Ishikawa (cell line): ENCODE measurements at regions not wholly inside any gene's neighbourhood (a gene's known extent, or its start where the extent isn't known, plus 50 kb on each side); places are given as distances from the start of the nearest gene placed in this dataset.

Experiments used
- CEBPB ChIP-seq: IDR thresholded peaks from 2 replicates; pipeline ENCODE4 v1.6.1; 2012
- CREB1 ChIP-seq: IDR thresholded peaks from 2 replicates; pipeline ENCODE4 v1.6.1; 2012; ENCODE audit warnings: low read depth
- EP300 ChIP-seq: IDR thresholded peaks from 2 replicates; pipeline ENCODE4 v1.6.1; 2012; ENCODE audit warnings: borderline replicate concordance
- FOXM1 ChIP-seq: IDR thresholded peaks from 2 replicates; pipeline ENCODE4 v1.6.1; 2012; ENCODE audit warnings: low read depth, borderline replicate concordance
- MAX ChIP-seq: IDR thresholded peaks from 2 replicates; pipeline ENCODE4 v1.6.1; 2012
- NFIC ChIP-seq: IDR thresholded peaks from 2 replicates; pipeline ENCODE4 v1.6.1; 2012
- RAD21 ChIP-seq: IDR thresholded peaks from 2 replicates; pipeline ENCODE4 v1.6.1; 2012; ENCODE audit warnings: low read depth
- REST ChIP-seq: IDR thresholded peaks from 2 replicates; pipeline ENCODE4 v1.6.1; 2012; ENCODE audit warnings: low read depth, mild to moderate bottlenecking
- TAF1 ChIP-seq: IDR thresholded peaks from 2 replicates; pipeline ENCODE4 v1.6.1; 2012; ENCODE audit warnings: low read depth, mild to moderate bottlenecking
- TCF12 ChIP-seq: IDR thresholded peaks from 2 replicates; pipeline ENCODE4 v1.6.1; 2012; ENCODE audit warnings: low read depth
- USF1 ChIP-seq: IDR thresholded peaks from 2 replicates; pipeline ENCODE4 v1.6.1; 2012
- YY1 ChIP-seq: IDR thresholded peaks from 2 replicates; pipeline ENCODE4 v1.6.1; 2012; ENCODE audit warnings: low read depth
- ZBTB7A ChIP-seq: IDR thresholded peaks from 2 replicates; pipeline ENCODE4 v1.6.1; 2012; ENCODE audit warnings: low read depth

GRCh38 chr3:72050048-72050632, 265.2 kb upstream of the PROK2 start:
- TF ChIP-seq REST: no peak
- TF ChIP-seq RAD21: peak; percentile 40

- TF ChIP-seq FOXM1 (no peak), ZBTB7A (no peak), USF1 (no peak), YY1 (no peak), NFIC (no peak), CEBPB (no peak), EP300 (no peak), REST (no peak)
Observed at GRCh38 chr3:72049300-72049699, 264.4 kb upstream of the PROK2 start.

GRCh38 chr3:72048873-72049272, 263.9 kb upstream of the PROK2 start:
- no peak for TF ChIP-seq TAF1
- no peak for TF ChIP-seq REST
- no peak for TF ChIP-seq CREB1
- no peak for TF ChIP-seq ZBTB7A
- no peak for TF ChIP-seq FOXM1

GRCh38 chr3:72047221-72047871, 262.4 kb upstream of the PROK2 start:
- TF ChIP-seq MAX (no peak), REST (no peak), ZBTB7A (no peak), TCF12 (no peak), CEBPB (peak; percentile 35; the same call in 1 of the 2 replicates)
